Transverse colon (tissue), 4 donors: ENCODE measurements at regions not wholly inside any gene's neighbourhood (a gene's known extent, or its start where the extent isn't known, plus 50 kb on each side); places are given as distances from the start of the nearest gene placed in this dataset.

Experiments used
- DNase-seq: peaks from one replicate; pipeline ENCODE4 v3.0.0-alpha.2; 2019
- H3K27ac ChIP-seq, 4 donors: fragments of 200-600 bp; sonication (generic); 2 replicates each; pipeline ENCODE4 v1.5.1; 2016 to 2018; ENCODE audit warnings: inconsistent platforms in 4 of 4
- H3K27me3 ChIP-seq: fragments of 200-600 bp; sonication (generic); 2 replicates; pipeline ENCODE4 v1.5.1; 2017; ENCODE audit warnings: inconsistent platforms
- H3K36me3 ChIP-seq, 4 donors: fragments of 200-600 bp; sonication (generic); 2 replicates each; pipeline ENCODE4 v1.5.1; 2017 to 2019; ENCODE audit warnings: inconsistent platforms in 4 of 4
- H3K4me1 ChIP-seq, 4 donors: fragments of 200-600 bp; sonication (generic); 2 replicates each; pipeline ENCODE4 v1.5.1; 2017 to 2020; ENCODE audit warnings: inconsistent platforms in 4 of 4
- H3K4me3 ChIP-seq, 4 donors: fragments of 200-600 bp; sonication (generic); 1 replicate in 1 of 4; 2 replicates in 3 of 4; pipeline versions ENCODE4 v1.5.1 to v1.6.1; 2017 to 2019; ENCODE audit warnings: inconsistent platforms in 4 of 4
- H3K9me3 ChIP-seq, 2 donors: fragments of 200-600 bp; sonication (generic); 2 replicates each; pipeline ENCODE4 v1.5.1; 2017 to 2019; ENCODE audit warnings: inconsistent platforms in 2 of 2
- CTCF ChIP-seq, 5 experiments: fragments of 200-600 bp in 3 of 5; fragments of 450-650 bp in 2 of 5; sonication (generic) in 3 of 5; IDR thresholded peaks; 1 replicate in 2 of 5; 2 replicates in 3 of 5; pipeline ENCODE4 v1.5.1; 2016 to 2017; ENCODE audit warnings: antibody characterized with exemption in 5 of 5, inconsistent platforms in 3 of 5, mild to moderate bottlenecking in 2 of 5, moderate library complexity in 1 of 5
- EP300 ChIP-seq: sonication (generic); formaldehyde crosslinking; IDR thresholded peaks from one replicate; pipeline ENCODE4 v1.6.1; 2017; ENCODE audit warnings: antibody characterized with exemption, low read depth
- POLR2A ChIP-seq: fragments of 450-650 bp; IDR thresholded peaks from one replicate; pipeline ENCODE4 v1.6.1; 2016; ENCODE audit warnings: antibody characterized with exemption, mild to moderate bottlenecking, moderate library complexity
- POLR2AphosphoS5 ChIP-seq, 3 donors: sonication (generic); formaldehyde crosslinking; IDR thresholded peaks; one replicate each; pipeline ENCODE4 v1.6.1; 2016; ENCODE audit warnings: antibody characterized with exemption in 3 of 3
- WGBS, 2 donors: methylation state at CpG; one replicate each; pipeline ENCODE4 v1.1.5; 2018; ENCODE audit warnings: low coverage in 1 of 2; 5-methylcytosine and 5-hydroxymethylcytosine counted together
- in situ Hi-C, 4 donors: fragments of 200-750 bp; cut with MboI; loops; one replicate each; pipeline versions ENCODE4 v1.15.0 to v1.15.1; 2017; ENCODE audit warnings: low sequenced_read_pairs in 3 of 4, low pct_ligation_motif_present in 1 of 4, low pct_unique_long_range_greater_than_20kb in 1 of 4
- intact Hi-C: fragments of 100-400 bp; cut with DNase I; formaldehyde crosslinking; loops from one replicate; pipeline ENCODE4 v1.15.1; 2023; ENCODE audit warnings: low total_unique reads

- no peaks in the 10 kb centered on the region for H3K36me3 ChIP-seq
- no peaks in the 10 kb centered on the region for H3K9me3 ChIP-seq
- TF ChIP-seq POLR2AphosphoS5 (IDR thresholded peaks at IDR 0.05) (no peak), POLR2A (no peak), CTCF (IDR thresholded peaks at IDR 0.05) (no peak), EP300 (no peak)
- 66 to 78% methylated on average over 2 of the region's 2 CpGs for WGBS, 2 donors
- intact Hi-C loops (no loop called here), in situ Hi-C loops (no loop called here)
- no peak for DNase-seq
- no peaks in the 10 kb centered on the region for H3K4me1 ChIP-seq
- no peak overlapping the region for H3K4me3 ChIP-seq
- no peak overlapping the region for H3K27ac ChIP-seq
- H3K27me3 ChIP-seq: no peaks in the 10 kb centered on the region
Observed at GRCh38 chr2:147181351-147182029, 663.3 kb upstream of the ACVR2A start.

- WGBS, 2 donors: 35 to 41% methylated on average over 1 of the region's 1 CpG
Observed at GRCh38 chr2:147177071-147177857, 667.6 kb upstream of the ACVR2A start.

DNA sequence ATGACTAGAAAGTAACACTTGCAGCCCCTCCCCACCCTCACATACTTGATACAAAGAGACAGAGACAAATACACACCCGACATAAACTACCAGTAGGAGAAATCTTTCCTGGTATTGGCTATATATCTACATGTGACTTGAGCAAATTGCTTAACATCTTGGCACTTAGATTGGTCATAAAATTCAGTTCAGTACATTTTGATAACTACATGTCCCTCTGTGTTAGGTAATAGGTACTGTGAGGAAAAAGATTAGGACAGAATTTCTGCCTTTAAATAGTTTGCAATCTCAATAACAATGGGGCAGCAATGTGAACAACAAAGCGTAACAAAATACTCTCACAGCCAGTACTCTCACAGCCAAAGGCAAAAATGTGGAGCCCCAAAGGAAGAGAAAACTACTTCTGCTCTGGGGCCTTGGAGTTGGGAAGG is 670.0 kb upstream of the ACVR2A start:
- H3K4me1 ChIP-seq: no peaks in the 10 kb centered on the region
- in situ Hi-C loops (no loop called here), intact Hi-C loops (no loop called here)
- H3K4me3 ChIP-seq: no peak overlapping the region
- no peak for TF ChIP-seq CTCF (IDR thresholded peaks at IDR 0.05)
- no peaks in the 10 kb centered on the region for H3K36me3 ChIP-seq
- no peak overlapping the region for H3K27ac ChIP-seq
- H3K27me3 ChIP-seq: no peaks in the 10 kb centered on the region
- H3K9me3 ChIP-seq: no peaks in the 10 kb centered on the region
- WGBS, 2 donors: 63 to 65% methylated on average over 2 of the region's 2 CpGs
- no peak for DNase-seq

More at GRCh38 chr2:147177071-147177857, 667.6 kb upstream of the ACVR2A start:
- TF ChIP-seq EP300 (no peak), POLR2A (no peak), POLR2AphosphoS5 (IDR thresholded peaks at IDR 0.05) (no peak), CTCF (IDR thresholded peaks at IDR 0.05) (no peak)
- DNase-seq: no peak
- no peaks in the 10 kb centered on the region for H3K9me3 ChIP-seq
- in situ Hi-C loops: no loop called here
- no peaks in the 10 kb centered on the region for H3K4me1 ChIP-seq
- no peaks in the 10 kb centered on the region for H3K27me3 ChIP-seq
- intact Hi-C loops: no loop called here
- H3K27ac ChIP-seq: no peak overlapping the region
- H3K4me3 ChIP-seq: no peak overlapping the region
- H3K36me3 ChIP-seq: no peaks in the 10 kb centered on the region

DNA sequence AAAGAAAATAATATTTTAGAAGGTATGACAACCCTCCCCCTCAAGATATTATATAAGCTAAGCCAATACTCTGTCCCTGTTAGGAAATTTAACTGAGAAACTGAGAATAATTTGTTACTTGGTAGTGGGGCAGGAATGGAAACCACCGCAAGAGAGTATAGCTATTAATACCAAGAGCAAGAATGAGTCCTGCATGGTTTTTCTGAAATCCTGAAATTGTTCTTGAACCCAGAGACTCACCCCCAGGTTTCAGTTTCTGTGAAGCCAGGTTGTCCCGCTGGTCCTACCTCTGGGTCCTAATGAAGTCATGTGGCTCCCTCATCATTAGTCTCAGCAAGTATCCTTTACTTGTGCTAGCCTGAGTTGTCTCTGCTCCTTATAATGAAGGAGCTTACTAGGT is 671.0 kb upstream of the ACVR2A start:
- intact Hi-C loops: no loop called here
- TF ChIP-seq POLR2AphosphoS5 (IDR thresholded peaks at IDR 0.05) (no peak), POLR2A (no peak), EP300 (no peak), CTCF (IDR thresholded peaks at IDR 0.05) (no peak)
- no peaks in the 10 kb centered on the region for H3K36me3 ChIP-seq
- in situ Hi-C loops: no loop called here
- no peaks in the 10 kb centered on the region for H3K4me1 ChIP-seq
- no peak for DNase-seq
- no peak overlapping the region for H3K4me3 ChIP-seq
- no peaks in the 10 kb centered on the region for H3K9me3 ChIP-seq
- H3K27me3 ChIP-seq: no peaks in the 10 kb centered on the region
- H3K27ac ChIP-seq: no peak overlapping the region
- WGBS, 2 donors: 71% methylated on average over 2 of the region's 2 CpGs; no CpG with 5 or more reads in 1 of the 2 donors
